ENCODE measurements at regions not wholly inside any gene's neighbourhood (a gene's known extent, or its start where the extent isn't known, plus 50 kb on each side); places are given as distances from the start of the nearest gene placed in this dataset.

DNA sequence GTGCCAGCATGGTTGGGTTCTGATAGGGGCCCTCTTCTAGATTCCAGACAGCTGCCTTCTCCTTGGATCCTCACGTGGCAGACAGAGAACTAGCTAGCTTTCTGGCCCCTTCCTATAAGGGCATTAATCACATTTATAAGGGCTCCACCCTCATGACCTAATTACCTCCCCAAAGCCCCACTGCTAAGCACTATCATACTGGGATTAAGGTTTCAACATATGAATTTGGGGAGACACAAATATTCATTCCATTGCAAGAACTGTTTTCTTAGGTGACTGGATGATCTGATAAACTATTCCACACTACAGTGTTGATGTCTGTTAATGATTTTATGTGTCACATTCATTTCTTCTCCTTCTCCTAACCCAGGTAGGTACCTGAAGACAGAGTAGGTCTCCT lies 135.8 kb upstream of the COL21A1 start:
- H3K27ac ChIP-seq: no peak overlapping the region
- TF ChIP-seq, protein P1, sequence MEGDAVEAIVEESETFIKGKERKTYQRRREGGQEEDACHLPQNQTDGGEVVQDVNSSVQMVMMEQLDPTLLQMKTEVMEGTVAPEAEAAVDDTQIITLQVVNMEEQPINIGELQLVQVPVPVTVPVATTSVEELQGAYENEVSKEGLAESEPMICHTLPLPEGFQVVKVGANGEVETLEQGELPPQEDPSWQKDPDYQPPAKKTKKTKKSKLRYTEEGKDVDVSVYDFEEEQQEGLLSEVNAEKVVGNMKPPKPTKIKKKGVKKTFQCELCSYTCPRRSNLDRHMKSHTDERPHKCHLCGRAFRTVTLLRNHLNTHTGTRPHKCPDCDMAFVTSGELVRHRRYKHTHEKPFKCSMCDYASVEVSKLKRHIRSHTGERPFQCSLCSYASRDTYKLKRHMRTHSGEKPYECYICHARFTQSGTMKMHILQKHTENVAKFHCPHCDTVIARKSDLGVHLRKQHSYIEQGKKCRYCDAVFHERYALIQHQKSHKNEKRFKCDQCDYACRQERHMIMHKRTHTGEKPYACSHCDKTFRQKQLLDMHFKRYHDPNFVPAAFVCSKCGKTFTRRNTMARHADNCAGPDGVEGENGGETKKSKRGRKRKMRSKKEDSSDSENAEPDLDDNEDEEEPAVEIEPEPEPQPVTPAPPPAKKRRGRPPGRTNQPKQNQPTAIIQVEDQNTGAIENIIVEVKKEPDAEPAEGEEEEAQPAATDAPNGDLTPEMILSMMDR (conservative IDR thresholded peaks at IDR 0.05): no peak

- TF ChIP-seq, protein P1 (conservative IDR thresholded peaks at IDR 0.05): no peak
- H3K27ac ChIP-seq: no peak overlapping the region
Observed at GRCh38 chr6:56382416-56382940, 135.1 kb upstream of the COL21A1 start.

- no peak overlapping the region for H3K27ac ChIP-seq
- TF ChIP-seq, protein P1 (conservative IDR thresholded peaks at IDR 0.05): no peak
Observed at GRCh38 chr6:56381801-56382251, 134.4 kb upstream of the COL21A1 start.

DNA sequence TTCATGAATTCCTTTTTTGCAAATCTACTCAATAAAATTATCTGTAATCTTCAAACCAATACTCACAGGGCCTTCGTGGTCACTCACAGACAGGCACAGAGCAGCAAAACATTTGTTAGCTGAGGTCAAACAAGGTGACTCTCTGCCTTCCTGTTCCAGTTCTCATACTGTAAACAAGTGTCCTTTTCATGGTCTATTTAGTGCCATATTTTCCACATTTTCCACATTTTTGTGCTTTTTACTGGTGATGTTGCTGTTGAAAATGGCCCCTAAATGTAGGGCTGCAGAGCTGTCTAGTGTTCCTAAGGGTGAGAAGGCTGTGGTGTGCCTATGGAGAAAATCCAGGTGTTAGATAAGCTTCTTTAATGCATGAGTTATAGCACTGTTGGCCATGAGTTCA lies 133.1 kb upstream of the COL21A1 start:
- TF ChIP-seq, protein P1 (conservative IDR thresholded peaks at IDR 0.05): no peak
- no peak overlapping the region for H3K27ac ChIP-seq

DNA sequence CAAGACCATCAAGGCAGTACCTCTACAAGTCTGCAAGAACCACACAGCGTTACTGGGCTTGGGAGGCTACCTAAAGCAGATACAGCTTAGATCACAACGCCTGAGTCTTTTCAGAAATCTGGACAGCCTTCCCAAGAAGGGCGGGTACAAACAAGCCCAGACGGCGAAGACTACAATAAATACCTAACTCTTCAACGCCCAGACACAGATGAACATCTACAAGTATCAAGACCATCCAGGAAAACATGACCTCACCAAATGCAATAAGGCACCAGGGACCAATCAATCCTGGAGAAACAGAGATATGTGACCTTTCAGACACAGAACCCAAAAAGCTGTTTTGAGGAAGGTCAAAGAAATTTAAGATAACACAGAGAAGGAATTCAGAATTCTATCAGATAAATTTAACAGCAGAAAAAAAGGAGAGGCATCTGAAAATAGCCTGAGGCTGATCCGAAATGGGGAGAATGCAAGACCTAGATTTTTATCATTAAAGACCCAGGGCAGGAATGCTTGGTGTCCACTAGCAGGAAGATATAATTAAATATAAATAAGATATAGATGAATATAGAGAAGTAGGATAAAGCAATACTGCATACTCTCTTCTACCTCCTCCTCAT lies 131.7 kb upstream of the COL21A1 start:
- H3K27ac ChIP-seq: no peak overlapping the region
- TF ChIP-seq, protein P1 (conservative IDR thresholded peaks at IDR 0.05): no peak

GRCh38 chr6:56378507-56378906 lies 131.1 kb upstream of the COL21A1 start:
- TF ChIP-seq, protein P1 (conservative IDR thresholded peaks at IDR 0.05): no peak
- H3K27ac ChIP-seq: no peak overlapping the region

DNA sequence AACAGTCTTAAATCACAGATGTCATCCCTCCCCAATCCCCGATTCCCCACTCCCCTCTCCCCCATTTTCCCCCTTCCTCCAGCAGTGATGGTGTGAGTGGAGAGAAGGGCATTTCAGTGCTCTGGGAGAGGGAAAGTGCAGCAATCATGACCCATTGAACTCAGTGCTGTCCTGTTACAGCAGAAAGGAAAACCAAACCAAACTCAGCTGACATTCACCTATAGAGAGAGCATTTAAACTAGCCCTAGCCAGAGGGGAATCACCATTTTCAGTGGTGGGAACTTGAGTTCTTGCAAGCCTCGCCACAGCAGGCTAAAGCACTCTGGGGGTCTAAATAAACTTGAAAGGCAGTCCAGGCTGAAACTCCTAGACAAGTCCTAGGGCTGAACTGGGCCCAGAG lies 129.9 kb upstream of the COL21A1 start:
- TF ChIP-seq, protein P1 (conservative IDR thresholded peaks at IDR 0.05): no peak
- no peak overlapping the region for H3K27ac ChIP-seq
